GM12874 (cell line): ENCODE measurements at regions not wholly inside any gene's neighbourhood (a gene's known extent, or its start where the extent isn't known, plus 50 kb on each side); places are given as distances from the start of the nearest gene placed in this dataset.

Experiments
- CTCF ChIP-seq: IDR thresholded peaks from 2 replicates; pipeline ENCODE4 v1.5.1; 2011; ENCODE audit warnings: low read depth, mild to moderate bottlenecking, control low read depth, low read length, moderate library complexity; ENCODE audit not compliant: insufficient read depth

DNA sequence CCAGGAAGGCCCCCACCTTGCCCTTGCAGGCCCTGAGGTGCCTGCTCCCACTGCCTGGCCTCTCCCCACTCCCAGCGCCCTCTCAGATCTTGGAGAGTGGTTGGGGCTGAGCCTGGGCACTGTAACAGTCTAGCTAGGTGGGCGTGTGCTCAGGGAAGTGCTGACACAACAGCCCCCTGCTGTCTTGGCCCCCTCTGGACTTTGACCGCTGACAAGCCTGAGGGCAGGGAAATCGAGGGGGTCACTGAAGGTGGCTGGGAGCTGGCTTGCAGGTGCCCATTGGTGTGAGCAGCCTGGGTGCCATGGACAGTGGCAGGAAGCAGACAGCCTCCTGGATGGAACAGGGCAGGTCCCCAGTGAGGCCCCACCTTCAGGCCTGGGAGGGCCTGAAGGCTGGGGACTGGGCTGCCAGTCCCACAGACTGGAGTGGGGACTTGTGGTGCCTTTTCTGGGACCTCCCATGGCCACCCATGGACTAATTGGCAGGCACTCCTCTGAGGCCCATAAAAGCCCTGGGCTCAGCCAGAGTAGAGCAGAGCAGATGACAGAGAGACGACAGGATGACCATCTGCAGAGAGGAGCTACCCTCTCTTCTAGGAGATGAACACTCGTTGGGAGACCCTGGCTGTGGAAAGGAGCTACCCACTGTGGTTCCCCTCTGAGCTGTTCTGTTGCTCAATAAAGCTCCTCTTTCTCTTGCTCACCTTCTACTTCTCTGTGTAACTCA is 158.6 kb upstream of the SLC38A2 start:
- no peak for TF ChIP-seq CTCF

- no peak for TF ChIP-seq CTCF
These were observed 157.9 kb upstream of the SLC38A2 start for GRCh38 chr12:46530373-46531056.

GRCh38 chr12:46526233-46526632 is 153.7 kb upstream of the SLC38A2 start:
- no peak for TF ChIP-seq CTCF

GRCh38 chr12:46524778-46525177 is 152.2 kb upstream of the SLC38A2 start:
- TF ChIP-seq CTCF = no peak

DNA sequence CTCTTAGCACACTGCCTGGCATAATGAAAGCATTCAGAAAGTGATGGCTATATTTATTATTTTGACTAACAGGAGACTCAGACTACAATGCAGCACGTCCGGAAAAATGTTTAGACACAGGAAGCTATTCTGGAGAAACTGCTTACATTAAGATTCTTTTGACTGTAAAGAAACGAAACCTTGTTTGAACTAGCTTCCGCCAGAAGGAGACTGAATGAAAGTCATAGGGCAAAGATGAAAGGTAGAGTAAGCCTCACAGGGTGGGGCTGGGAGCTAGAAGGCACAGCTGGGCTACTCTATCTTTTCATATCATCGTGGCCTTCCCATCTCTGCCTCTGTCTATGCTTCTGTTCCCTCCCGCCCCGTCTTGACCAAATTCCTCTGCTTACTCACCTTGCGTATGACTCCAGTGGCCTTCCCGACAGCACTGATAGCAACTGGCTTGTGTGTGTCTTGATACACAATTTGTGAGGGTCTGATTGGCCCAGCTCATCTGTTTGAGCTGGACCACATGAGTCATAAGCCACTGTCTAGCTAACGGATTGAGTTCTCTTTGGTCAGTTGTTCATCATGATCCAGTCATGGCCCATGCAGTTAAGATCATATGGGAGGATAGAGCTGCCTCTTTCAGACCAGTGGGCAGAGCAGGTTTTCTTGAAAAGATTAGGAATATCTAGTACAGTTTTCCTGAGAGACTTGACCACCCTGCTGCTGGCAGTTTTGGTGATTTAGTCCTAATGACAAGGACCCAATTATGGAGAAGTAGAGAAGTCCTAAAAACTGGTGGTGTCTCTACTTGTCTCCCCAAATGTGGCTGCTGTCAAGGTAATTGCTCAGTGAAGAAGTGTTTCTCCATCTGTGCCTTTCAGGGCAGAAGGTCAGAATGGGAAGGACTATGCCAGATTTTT is 151.5 kb upstream of the SLC38A2 start:
- no peak for TF ChIP-seq CTCF

DNA sequence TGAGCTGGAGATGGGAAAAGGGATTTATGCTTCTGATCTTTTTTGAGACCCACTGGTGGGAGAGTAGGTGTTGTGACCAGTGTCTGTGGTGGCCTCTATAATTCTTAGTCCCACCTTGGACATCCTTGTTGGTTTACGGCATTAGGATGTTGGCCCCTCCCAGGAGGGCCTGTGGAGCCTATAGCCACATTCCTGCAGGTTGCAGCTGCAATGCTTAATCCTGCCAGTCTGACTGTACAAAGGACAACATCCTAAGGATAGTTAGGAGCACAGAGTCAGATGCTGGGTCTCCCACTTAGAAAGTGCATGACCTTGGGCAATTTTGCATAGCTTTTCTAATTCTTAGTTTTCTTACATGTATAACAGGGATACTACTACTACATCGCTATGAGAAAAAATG is 150.9 kb upstream of the SLC38A2 start:
- no peak for TF ChIP-seq CTCF

DNA sequence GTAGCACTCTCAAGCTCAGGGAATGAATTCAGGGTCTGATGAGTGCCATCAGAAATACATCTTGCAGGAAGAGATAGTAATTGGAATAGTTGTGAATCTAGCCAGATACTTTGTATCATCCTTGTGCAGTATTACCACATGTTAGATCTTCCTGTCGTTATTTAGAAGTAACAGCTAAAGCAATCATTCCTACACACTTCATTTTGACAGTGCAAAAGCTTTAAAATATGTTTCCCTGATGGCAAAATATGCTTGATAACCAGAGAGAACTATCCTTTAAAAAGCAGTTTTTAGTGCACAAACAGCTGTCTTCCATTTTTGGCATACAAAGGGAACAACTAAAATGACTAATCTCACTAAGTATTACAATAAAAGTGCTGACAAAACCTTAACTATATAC is 149.5 kb upstream of the SLC38A2 start:
- TF ChIP-seq CTCF = no peak
